ENCODE measurements at regions not wholly inside any gene's neighbourhood (a gene's known extent, or its start where the extent isn't known, plus 50 kb on each side); places are given as distances from the start of the nearest gene placed in this dataset.

GRCh38 chr5:3348576-3349535 lies 246.8 kb upstream of the IRX1 start:
- no peak for DNase-seq
- Mint-ChIP-seq H3K27me3 (ENCODE audit: low read depth, poor library complexity) (peaks cover 55% of the 10 kb centered on the region), H3K9me3 (no peaks in the 10 kb centered on the region), H3K27ac (no peak overlapping the region), H3K36me3 (ENCODE audit: low read depth) (no peaks in the 10 kb centered on the region), H3K4me3 (no peak overlapping the region), H3K4me1 (peaks cover 5% of the 10 kb centered on the region)
- no peak for TF ChIP-seq CTCF (IDR thresholded peaks at IDR 0.05)

DNA sequence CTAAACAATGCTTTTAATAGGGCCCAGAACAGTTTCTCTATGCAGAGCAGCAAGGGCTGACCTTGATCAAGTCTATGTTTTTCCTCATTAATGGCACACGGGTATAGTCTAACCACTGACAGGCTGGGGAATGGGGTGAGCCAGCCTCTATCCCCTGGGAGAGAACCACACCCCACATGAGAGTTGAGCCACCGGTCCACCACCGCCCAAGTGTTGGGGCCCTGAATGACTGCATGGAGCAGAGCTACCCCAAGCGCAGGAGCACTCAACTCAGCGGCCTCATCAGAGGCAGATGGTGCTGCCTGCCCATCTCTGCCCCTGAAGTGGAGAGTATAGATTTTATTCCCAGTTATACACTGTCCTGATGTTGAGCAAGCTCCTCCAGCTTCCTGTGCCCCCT lies 247.9 kb upstream of the IRX1 start:
- DNase-seq, result no peak
- Mint-ChIP-seq H3K27me3 (ENCODE audit: low read depth, poor library complexity) (peaks cover 53% of the 10 kb centered on the region), H3K4me1 (peaks cover under 1% of the 10 kb centered on the region), H3K36me3 (ENCODE audit: low read depth) (no peaks in the 10 kb centered on the region), H3K9me3 (no peaks in the 10 kb centered on the region), H3K4me3 (no peak overlapping the region), H3K27ac (no peak overlapping the region)
- no peak for TF ChIP-seq CTCF (IDR thresholded peaks at IDR 0.05)

- Mint-ChIP-seq H3K4me3 (no peak overlapping the region), H3K27me3 (ENCODE audit: low read depth, poor library complexity) (peaks cover 54% of the 10 kb centered on the region), H3K9me3 (no peaks in the 10 kb centered on the region), H3K4me1 (no peaks in the 10 kb centered on the region), H3K36me3 (ENCODE audit: low read depth) (no peaks in the 10 kb centered on the region), H3K27ac (no peak overlapping the region)
- no peak for TF ChIP-seq CTCF (IDR thresholded peaks at IDR 0.05)
- no peak for DNase-seq
Measured at GRCh38 chr5:3346111-3346820, 249.4 kb upstream of the IRX1 start.

DNA sequence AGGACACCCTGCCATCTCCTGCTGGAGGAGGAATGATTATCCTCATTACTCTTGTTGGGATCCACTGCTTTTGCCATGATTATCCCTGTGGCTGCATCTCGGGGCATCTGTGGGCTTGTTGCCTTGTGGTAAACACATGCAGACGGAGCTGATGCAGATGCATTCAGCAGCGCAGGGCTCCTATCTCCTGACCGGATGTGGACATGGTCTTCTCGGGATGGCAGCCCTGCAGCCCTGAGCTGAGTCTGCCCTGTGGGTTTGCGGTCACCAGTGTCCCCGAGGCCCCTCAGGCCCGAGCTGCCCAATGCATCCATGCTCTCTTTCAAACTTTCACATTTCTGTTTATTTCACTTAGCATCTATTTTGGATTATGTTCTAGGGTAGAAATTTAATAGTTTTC lies 250.4 kb upstream of the IRX1 start:
- H3K9me3 Mint-ChIP-seq, result no peaks in the 10 kb centered on the region
- no peak overlapping the region for H3K27ac Mint-ChIP-seq
- peaks cover 54% of the 10 kb centered on the region for H3K27me3 Mint-ChIP-seq (ENCODE audit: low read depth, poor library complexity)
- TF ChIP-seq CTCF (IDR thresholded peaks at IDR 0.05), result no peak
- H3K4me1 Mint-ChIP-seq, result no peaks in the 10 kb centered on the region
- no peak for DNase-seq
- no peaks in the 10 kb centered on the region for H3K36me3 Mint-ChIP-seq (ENCODE audit: low read depth)
- no peak overlapping the region for H3K4me3 Mint-ChIP-seq

DNA sequence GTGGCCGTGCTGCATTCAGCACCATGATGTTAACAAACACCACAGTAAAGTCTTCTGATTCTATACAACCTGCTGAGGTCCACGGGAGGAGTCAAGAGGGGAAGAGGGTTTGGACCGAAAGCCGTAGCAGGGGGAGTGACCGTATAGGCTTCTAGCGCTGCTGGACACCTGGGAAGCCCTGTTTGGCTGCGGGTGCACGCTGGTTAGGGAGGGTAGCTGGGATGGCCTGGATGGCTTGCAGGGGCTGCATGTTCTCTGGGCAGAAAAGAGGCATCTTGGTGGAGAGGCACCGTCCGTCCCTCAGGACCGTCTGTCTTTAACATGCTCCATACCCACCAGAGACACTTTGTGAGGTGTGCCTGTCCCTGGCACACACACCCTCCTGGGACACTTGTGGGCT lies 251.0 kb upstream of the IRX1 start:
- Mint-ChIP-seq H3K27me3 (ENCODE audit: low read depth, poor library complexity) (peaks cover 54% of the 10 kb centered on the region), H3K27ac (no peak overlapping the region), H3K9me3 (no peaks in the 10 kb centered on the region), H3K4me3 (no peak overlapping the region), H3K4me1 (no peaks in the 10 kb centered on the region), H3K36me3 (ENCODE audit: low read depth) (no peaks in the 10 kb centered on the region)
- TF ChIP-seq CTCF (IDR thresholded peaks at IDR 0.05), result no peak
- DNase-seq, result no peak
